ENCODE measurements at regions not wholly inside any gene's neighbourhood (a gene's known extent, or its start where the extent isn't known, plus 50 kb on each side); places are given as distances from the start of the nearest gene placed in this dataset.

GRCh38 chr1:238123201-238123600, 232.5 kb upstream of the ZP4 start:
- no peaks in the 10 kb centered on the region for H3K36me3 ChIP-seq (ENCODE audit: insufficient read depth, low read length)
- no peak for DNase-seq (ENCODE audit: insufficient read length, low spot score, missing footprints)
- no peak overlapping the region for H3K4me3 ChIP-seq (ENCODE audit: insufficient read depth, low read length)
- H4K20me1 ChIP-seq (ENCODE audit: insufficient read depth, low read length): no peaks in the 10 kb centered on the region
- no peaks in the 10 kb centered on the region for H3K79me2 ChIP-seq (ENCODE audit: insufficient read depth, low read length)
- no peak overlapping the region for H3K27ac ChIP-seq (ENCODE audit: low read depth, low read length)
- no peak overlapping the region for H2AFZ ChIP-seq (ENCODE audit: low read length)
- TF ChIP-seq CTCF (IDR thresholded peaks at IDR 0.05; ENCODE audit: extremely low read depth, low read depth, low read length): no peak
- no peak overlapping the region for H3K4me2 ChIP-seq (ENCODE audit: insufficient read depth, low read length)
- no peaks in the 10 kb centered on the region for H3K9me3 ChIP-seq (ENCODE audit: low read depth, low read length)
- H3K4me1 ChIP-seq (ENCODE audit: insufficient read depth, low read length): no peaks in the 10 kb centered on the region
- H3K27me3 ChIP-seq (ENCODE audit: insufficient read depth, low read length): no peaks in the 10 kb centered on the region

- Histone ChIP-seq H3K36me3 (ENCODE audit: insufficient read depth, low read length) (no peaks in the 10 kb centered on the region), H3K27ac (ENCODE audit: low read depth, low read length) (no peak overlapping the region), H4K20me1 (ENCODE audit: insufficient read depth, low read length) (no peaks in the 10 kb centered on the region), H3K27me3 (ENCODE audit: insufficient read depth, low read length) (no peaks in the 10 kb centered on the region), H3K4me1 (ENCODE audit: insufficient read depth, low read length) (no peaks in the 10 kb centered on the region), H3K4me3 (ENCODE audit: insufficient read depth, low read length) (no peak overlapping the region), H3K9me3 (ENCODE audit: low read depth, low read length) (no peaks in the 10 kb centered on the region), H3K4me2 (ENCODE audit: insufficient read depth, low read length) (no peak overlapping the region), H2AFZ (ENCODE audit: low read length) (no peak overlapping the region), H3K79me2 (ENCODE audit: insufficient read depth, low read length) (no peaks in the 10 kb centered on the region)
- no peak for TF ChIP-seq CTCF (IDR thresholded peaks at IDR 0.05; ENCODE audit: extremely low read depth, low read depth, low read length)
- no peak for DNase-seq (ENCODE audit: insufficient read length, low spot score, missing footprints)
Observed at GRCh38 chr1:238119861-238120260, 229.1 kb upstream of the ZP4 start.

- no peak for DNase-seq (ENCODE audit: insufficient read length, low spot score, missing footprints)
- H3K4me1 ChIP-seq (ENCODE audit: insufficient read depth, low read length): no peaks in the 10 kb centered on the region
Observed at GRCh38 chr1:238119060-238119459, 228.3 kb upstream of the ZP4 start.

GRCh38 chr1:238115852-238116251, 225.1 kb upstream of the ZP4 start:
- no peaks in the 10 kb centered on the region for H3K4me1 ChIP-seq (ENCODE audit: insufficient read depth, low read length)
- no peaks in the 10 kb centered on the region for H3K79me2 ChIP-seq (ENCODE audit: insufficient read depth, low read length)
- H4K20me1 ChIP-seq (ENCODE audit: insufficient read depth, low read length): no peaks in the 10 kb centered on the region
- H3K27ac ChIP-seq (ENCODE audit: low read depth, low read length): no peak overlapping the region
- no peaks in the 10 kb centered on the region for H3K27me3 ChIP-seq (ENCODE audit: insufficient read depth, low read length)
- no peaks in the 10 kb centered on the region for H3K9me3 ChIP-seq (ENCODE audit: low read depth, low read length)
- no peaks in the 10 kb centered on the region for H3K36me3 ChIP-seq (ENCODE audit: insufficient read depth, low read length)
- DNase-seq (ENCODE audit: insufficient read length, low spot score, missing footprints): no peak
- H3K4me3 ChIP-seq (ENCODE audit: insufficient read depth, low read length): no peak overlapping the region
- H2AFZ ChIP-seq (ENCODE audit: low read length): no peak overlapping the region
- no peak overlapping the region for H3K4me2 ChIP-seq (ENCODE audit: insufficient read depth, low read length)
- TF ChIP-seq CTCF (IDR thresholded peaks at IDR 0.05; ENCODE audit: extremely low read depth, low read depth, low read length): no peak

More at GRCh38 chr1:238119060-238119459, 228.3 kb upstream of the ZP4 start:
- no peaks in the 10 kb centered on the region for H3K9me3 ChIP-seq (ENCODE audit: low read depth, low read length)
- H3K27ac ChIP-seq (ENCODE audit: low read depth, low read length): no peak overlapping the region
- H3K4me2 ChIP-seq (ENCODE audit: insufficient read depth, low read length): no peak overlapping the region
- H4K20me1 ChIP-seq (ENCODE audit: insufficient read depth, low read length): no peaks in the 10 kb centered on the region
- no peaks in the 10 kb centered on the region for H3K27me3 ChIP-seq (ENCODE audit: insufficient read depth, low read length)
- TF ChIP-seq CTCF (IDR thresholded peaks at IDR 0.05; ENCODE audit: extremely low read depth, low read depth, low read length): no peak
- H3K36me3 ChIP-seq (ENCODE audit: insufficient read depth, low read length): no peaks in the 10 kb centered on the region
- no peak overlapping the region for H2AFZ ChIP-seq (ENCODE audit: low read length)
- no peaks in the 10 kb centered on the region for H3K79me2 ChIP-seq (ENCODE audit: insufficient read depth, low read length)
- no peak overlapping the region for H3K4me3 ChIP-seq (ENCODE audit: insufficient read depth, low read length)
